ENCODE measurements at regions not wholly inside any gene's neighbourhood (a gene's known extent, or its start where the extent isn't known, plus 50 kb on each side); places are given as distances from the start of the nearest gene placed in this dataset.

DNA sequence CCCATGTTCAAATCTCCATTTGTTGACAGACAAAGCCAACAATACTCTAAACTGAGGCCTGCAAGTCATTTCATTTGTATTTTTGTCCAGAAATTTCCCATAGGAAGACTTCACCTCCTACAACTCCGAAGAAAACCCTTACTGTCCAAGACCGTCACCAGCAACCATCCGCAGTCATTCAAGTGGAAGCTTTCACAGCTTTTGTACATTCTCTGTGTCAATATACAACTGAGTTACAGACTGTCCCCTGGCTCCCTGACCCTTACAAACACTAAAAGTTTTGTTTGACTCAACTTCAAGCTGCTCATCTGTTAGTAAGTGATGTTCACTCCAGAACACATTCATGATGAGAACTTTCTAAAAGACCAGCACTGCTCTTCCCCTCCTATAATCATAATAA, 210.1 kb downstream of the DEPDC1B start:
- Mint-ChIP-seq H3K27ac (no peak overlapping the region), H3K4me3 (no peak overlapping the region), H3K27me3 (ENCODE audit: low read depth) (no peaks in the 10 kb centered on the region), H3K36me3 (ENCODE audit: insufficient read depth in 1 of 3, low read depth in 3 of 3) (no peaks in the 10 kb centered on the region), H3K9me3 (no peaks in the 10 kb centered on the region), H3K4me1 (peaks cover 12 to 15% of the 10 kb centered on the region in 2 experiments)
- WGBS (ENCODE audit: extremely low coverage, insufficient read length, low lambda C conversion rate), result no CpG with 5 or more reads among the region's 3 CpGs
- no peak overlapping the region for H3K4ac ChIP-seq (ENCODE audit: low read depth, low read length)
- no peak overlapping the region for H3T11ph ChIP-seq (ENCODE audit: low read length)
- no peak overlapping the region for H2BK15ac ChIP-seq (ENCODE audit: low read depth, low read length)
- H3K18ac ChIP-seq (ENCODE audit: insufficient read length, low read depth, low read length), result no peak overlapping the region
- H3K27me3 ChIP-seq (ENCODE audit: insufficient read depth, low read length), result no peaks in the 10 kb centered on the region
- no peak overlapping the region for H3K23ac ChIP-seq (ENCODE audit: insufficient read length, low read depth, low read length)
- no peak overlapping the region for H4K91ac ChIP-seq (ENCODE audit: insufficient read length, low read depth, low read length)
- H4K8ac ChIP-seq (replicated peaks; ENCODE audit: insufficient read length, low read depth, low read length), result no peak overlapping the region
- no peak overlapping the region for H3K56ac ChIP-seq (ENCODE audit: insufficient read length, low read depth, low read length)
- H3K79me2 ChIP-seq (ENCODE audit: insufficient read depth, low read length), result no peaks in the 10 kb centered on the region
- no peak overlapping the region for H2BK120ac ChIP-seq (ENCODE audit: low read depth, low read length, poor library complexity, severe bottlenecking)
- H3K4me1 ChIP-seq (ENCODE audit: insufficient read depth, low read length), result no peaks in the 10 kb centered on the region; the same call in 1 of the 2 replicates
- no peak overlapping the region for H2BK5ac ChIP-seq (ENCODE audit: insufficient read length, low read length)
- no peak overlapping the region for H3K4me2 ChIP-seq (ENCODE audit: insufficient read depth, insufficient read length, low read length)
- H4K5ac ChIP-seq (ENCODE audit: insufficient read length, low read depth, low read length), result no peak overlapping the region
- no peak overlapping the region for H2BK12ac ChIP-seq (ENCODE audit: insufficient read length, low read depth, low read length)
- H2BK20ac ChIP-seq (ENCODE audit: low read depth, low read length, poor library complexity, severe bottlenecking), result no peak overlapping the region
- H3K23me2 ChIP-seq (ENCODE audit: insufficient read length, low read depth, low read length, poor library complexity, severe bottlenecking), result no peaks in the 10 kb centered on the region
- no peak overlapping the region for H3K14ac ChIP-seq (ENCODE audit: insufficient read depth, low read length)
- H2AFZ ChIP-seq (ENCODE audit: low read length), result no peak overlapping the region
- no peaks in the 10 kb centered on the region for H3K9me3 ChIP-seq (ENCODE audit: control insufficient read depth, low read depth, low read length)
- no peaks in the 10 kb centered on the region for H3K79me1 ChIP-seq (ENCODE audit: insufficient read depth, low read depth, low read length, poor library complexity, severe bottlenecking)
- H3K9ac ChIP-seq (ENCODE audit: extremely low read depth, insufficient read length, low read length), result no peak overlapping the region
- H3K27ac ChIP-seq (ENCODE audit: insufficient read length, low read depth, low read length), result no peak overlapping the region
- H4K20me1 ChIP-seq (ENCODE audit: control insufficient read depth, insufficient read depth, insufficient read length), result no peaks in the 10 kb centered on the region
- no peak overlapping the region for H2AK5ac ChIP-seq (ENCODE audit: insufficient read length, low read length)
- TF ChIP-seq, protein P1, sequence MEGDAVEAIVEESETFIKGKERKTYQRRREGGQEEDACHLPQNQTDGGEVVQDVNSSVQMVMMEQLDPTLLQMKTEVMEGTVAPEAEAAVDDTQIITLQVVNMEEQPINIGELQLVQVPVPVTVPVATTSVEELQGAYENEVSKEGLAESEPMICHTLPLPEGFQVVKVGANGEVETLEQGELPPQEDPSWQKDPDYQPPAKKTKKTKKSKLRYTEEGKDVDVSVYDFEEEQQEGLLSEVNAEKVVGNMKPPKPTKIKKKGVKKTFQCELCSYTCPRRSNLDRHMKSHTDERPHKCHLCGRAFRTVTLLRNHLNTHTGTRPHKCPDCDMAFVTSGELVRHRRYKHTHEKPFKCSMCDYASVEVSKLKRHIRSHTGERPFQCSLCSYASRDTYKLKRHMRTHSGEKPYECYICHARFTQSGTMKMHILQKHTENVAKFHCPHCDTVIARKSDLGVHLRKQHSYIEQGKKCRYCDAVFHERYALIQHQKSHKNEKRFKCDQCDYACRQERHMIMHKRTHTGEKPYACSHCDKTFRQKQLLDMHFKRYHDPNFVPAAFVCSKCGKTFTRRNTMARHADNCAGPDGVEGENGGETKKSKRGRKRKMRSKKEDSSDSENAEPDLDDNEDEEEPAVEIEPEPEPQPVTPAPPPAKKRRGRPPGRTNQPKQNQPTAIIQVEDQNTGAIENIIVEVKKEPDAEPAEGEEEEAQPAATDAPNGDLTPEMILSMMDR (conservative IDR thresholded peaks at IDR 0.05), result no peak
- DNase-seq, result no peak

Data from H9 (cell line).